Bronchial epithelial cell (primary cell): ENCODE measurements at regions not wholly inside any gene's neighbourhood (a gene's known extent, or its start where the extent isn't known, plus 50 kb on each side); places are given as distances from the start of the nearest gene placed in this dataset.

ENCODE experiments used
- DNase-seq: peaks from one replicate; pipeline ENCODE4 v3.0.0-alpha.2; 2010; ENCODE audit warnings: low read depth
- FAIRE-seq: peaks from 2 replicates; lab custom pipeline; 2011; peaks lifted over from hg19 to GRCh38; lab: Jason Lieb, UNC
- H3K27me3 ChIP-seq: 2 replicates; pipeline ENCODE4 v1.5.1; 2011; ENCODE audit warnings: low read length; ENCODE audit not compliant: control insufficient read depth, insufficient read depth
- H3K36me3 ChIP-seq: 2 replicates; pipeline ENCODE4 v1.5.1; 2011; ENCODE audit warnings: low read length; ENCODE audit not compliant: control insufficient read depth, insufficient read depth
- H3K4me3 ChIP-seq: 2 replicates; pipeline ENCODE4 v1.5.1; 2011; ENCODE audit warnings: mild to moderate bottlenecking, low read depth, low read length, control low read depth
- TF ChIP-seq, protein P1 (sequence below): IDR thresholded peaks from 2 replicates; pipeline ENCODE4 v1.5.1; 2011; ENCODE audit warnings: mild to moderate bottlenecking, moderate library complexity, low read length, control low read depth, inconsistent platforms; ENCODE audit not compliant: insufficient read depth, severe bottlenecking

DNA sequence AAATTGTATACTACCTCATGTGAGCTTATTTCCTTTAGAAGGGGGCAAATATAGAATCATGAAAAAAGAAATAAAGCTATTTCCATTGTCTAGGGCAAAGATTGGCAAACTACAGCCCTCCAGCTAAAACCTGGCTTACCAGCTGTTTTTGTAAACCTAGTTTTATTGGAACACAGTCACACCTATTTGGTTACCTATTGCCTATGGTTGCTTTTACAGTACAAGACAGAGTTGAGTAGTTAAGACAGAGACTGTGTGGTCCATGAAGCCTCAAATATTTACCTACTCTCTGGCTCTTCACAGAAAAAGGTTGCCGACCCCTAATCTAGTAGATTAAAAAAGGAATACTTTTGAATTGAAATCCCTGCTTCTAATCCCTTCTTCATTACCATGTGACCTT lies 88.8 kb upstream of the ENPP6 start:
- Histone ChIP-seq H3K36me3 (no peaks in the 10 kb centered on the region), H3K27me3 (no peaks in the 10 kb centered on the region), H3K4me3 (no peak overlapping the region)
- no peak for FAIRE-seq
- DNase-seq, result no peak
- TF ChIP-seq, protein P1, sequence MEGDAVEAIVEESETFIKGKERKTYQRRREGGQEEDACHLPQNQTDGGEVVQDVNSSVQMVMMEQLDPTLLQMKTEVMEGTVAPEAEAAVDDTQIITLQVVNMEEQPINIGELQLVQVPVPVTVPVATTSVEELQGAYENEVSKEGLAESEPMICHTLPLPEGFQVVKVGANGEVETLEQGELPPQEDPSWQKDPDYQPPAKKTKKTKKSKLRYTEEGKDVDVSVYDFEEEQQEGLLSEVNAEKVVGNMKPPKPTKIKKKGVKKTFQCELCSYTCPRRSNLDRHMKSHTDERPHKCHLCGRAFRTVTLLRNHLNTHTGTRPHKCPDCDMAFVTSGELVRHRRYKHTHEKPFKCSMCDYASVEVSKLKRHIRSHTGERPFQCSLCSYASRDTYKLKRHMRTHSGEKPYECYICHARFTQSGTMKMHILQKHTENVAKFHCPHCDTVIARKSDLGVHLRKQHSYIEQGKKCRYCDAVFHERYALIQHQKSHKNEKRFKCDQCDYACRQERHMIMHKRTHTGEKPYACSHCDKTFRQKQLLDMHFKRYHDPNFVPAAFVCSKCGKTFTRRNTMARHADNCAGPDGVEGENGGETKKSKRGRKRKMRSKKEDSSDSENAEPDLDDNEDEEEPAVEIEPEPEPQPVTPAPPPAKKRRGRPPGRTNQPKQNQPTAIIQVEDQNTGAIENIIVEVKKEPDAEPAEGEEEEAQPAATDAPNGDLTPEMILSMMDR, result no peak

DNA sequence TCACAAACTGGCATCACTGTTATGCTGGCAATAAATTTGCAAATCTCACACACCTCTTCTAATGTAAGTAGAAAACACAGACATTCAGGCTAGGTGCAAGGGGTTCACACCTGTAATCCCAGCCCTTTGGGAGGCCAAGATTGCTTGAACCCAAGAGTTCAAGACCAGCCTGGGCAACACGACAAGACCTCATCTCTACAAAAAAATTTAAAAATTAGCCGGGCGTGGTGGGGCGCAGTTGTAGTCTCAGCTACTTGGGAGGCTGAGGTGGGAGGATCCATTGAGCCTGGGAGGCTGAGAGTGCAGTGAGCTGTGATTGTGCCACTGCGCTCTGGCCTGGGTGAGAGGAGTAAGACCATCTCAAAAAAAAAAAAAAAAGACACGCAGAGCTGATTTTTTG lies 83.1 kb upstream of the ENPP6 start:
- H3K27me3 ChIP-seq, result no peaks in the 10 kb centered on the region
- TF ChIP-seq, protein P1, result no peak
- no peak overlapping the region for H3K4me3 ChIP-seq
- H3K36me3 ChIP-seq, result no peaks in the 10 kb centered on the region
- FAIRE-seq (no peak), DNase-seq (no peak)

DNA sequence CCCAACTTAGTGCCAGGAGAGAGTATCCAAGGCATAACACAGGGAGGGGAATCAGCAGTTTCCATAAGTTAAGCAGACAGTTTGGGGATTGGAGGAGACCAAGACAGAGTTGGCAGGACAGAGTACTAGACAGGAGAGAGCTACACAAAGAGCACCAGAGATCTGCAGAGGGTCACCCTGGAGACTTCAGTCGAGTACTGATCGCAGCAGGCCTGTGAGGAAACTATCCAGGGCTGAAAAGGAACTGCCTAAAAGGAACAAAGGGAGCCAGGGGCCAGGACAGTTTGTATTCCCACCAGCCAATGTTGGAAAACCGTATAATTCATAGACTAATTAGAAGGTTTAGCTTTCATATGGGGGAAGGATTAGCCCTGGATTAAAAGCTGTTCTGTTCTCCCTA lies 80.6 kb upstream of the ENPP6 start:
- no peak for DNase-seq
- H3K36me3 ChIP-seq, result no peaks in the 10 kb centered on the region
- no peak for FAIRE-seq
- no peak overlapping the region for H3K4me3 ChIP-seq
- H3K27me3 ChIP-seq, result no peaks in the 10 kb centered on the region
- TF ChIP-seq, protein P1, result no peak

DNA sequence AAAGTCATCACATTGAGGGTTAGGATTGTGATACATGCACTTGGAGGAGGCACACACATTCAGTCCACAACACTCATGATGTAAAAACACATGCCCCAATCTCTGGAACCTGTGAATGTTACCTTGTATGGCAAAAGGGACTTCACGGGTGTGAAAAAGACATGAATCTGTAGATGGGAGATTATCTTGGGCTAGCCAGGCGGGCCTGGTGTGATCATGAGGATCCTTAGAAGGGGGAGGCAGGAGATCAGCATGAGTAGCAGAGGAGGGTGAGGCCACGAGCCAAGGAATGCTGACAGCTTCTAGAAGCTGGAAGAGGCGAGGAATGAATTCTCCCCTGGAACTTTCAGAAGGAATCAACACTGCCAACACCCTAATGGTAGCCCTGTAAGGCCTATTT lies 77.5 kb upstream of the ENPP6 start:
- TF ChIP-seq, protein P1, result no peak
- DNase-seq (no peak), FAIRE-seq (no peak)

DNA sequence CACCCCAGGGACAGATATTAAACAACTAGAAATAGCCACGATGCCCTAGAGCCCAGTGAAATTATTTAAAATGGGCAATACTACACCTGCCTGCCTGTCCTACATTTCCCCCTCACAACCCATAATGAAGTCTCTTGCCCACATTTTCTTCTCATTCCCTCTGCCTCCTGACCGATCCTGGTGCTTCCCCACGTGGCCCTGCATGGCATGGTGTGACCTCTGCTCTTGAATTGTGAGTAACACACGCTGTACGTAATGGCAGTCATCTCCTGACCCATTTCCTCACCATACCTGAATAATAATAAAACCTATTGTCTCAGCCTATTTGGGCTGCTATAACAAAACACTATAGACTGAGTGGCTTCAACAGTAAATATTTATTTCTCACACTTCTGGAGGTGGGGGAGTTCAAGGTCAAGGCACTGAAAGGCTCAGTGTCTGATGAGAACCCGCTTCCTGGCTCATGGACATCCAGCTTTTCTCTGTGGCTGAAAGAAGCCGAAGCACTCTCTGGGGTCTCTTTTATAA lies 77.0 kb upstream of the ENPP6 start:
- Histone ChIP-seq H3K27me3 (no peaks in the 10 kb centered on the region), H3K36me3 (no peaks in the 10 kb centered on the region), H3K4me3 (no peak overlapping the region)
- no peak for FAIRE-seq
- no peak for DNase-seq
- TF ChIP-seq, protein P1, result no peak

More for the DNA sequence above, 77.5 kb upstream of the ENPP6 start:
- Histone ChIP-seq H3K36me3 (no peaks in the 10 kb centered on the region), H3K27me3 (no peaks in the 10 kb centered on the region), H3K4me3 (no peak overlapping the region)

DNA sequence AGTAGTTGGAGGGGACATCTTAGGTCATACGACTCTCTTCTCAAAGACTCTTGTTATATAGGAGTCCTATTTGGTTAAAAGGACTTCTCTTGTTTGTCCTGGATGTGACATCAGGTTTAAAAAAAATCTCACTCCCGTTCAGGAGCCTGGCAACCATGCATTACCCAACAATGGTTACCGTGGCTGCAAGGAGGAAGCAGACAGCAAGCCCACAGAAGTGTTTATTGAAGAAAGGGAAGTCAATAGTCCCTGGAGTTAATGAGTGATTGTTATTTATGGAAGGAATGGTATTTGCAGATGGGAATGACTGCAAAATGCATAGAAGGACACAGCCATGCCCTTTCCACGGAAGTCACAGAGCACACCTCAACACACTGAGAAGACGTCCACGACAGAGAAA lies 75.9 kb upstream of the ENPP6 start:
- DNase-seq (no peak), FAIRE-seq (no peak)
- no peak overlapping the region for H3K4me3 ChIP-seq
- no peaks in the 10 kb centered on the region for H3K27me3 ChIP-seq
- no peaks in the 10 kb centered on the region for H3K36me3 ChIP-seq
- TF ChIP-seq, protein P1, result no peak
